ENCODE measurements at regions not wholly inside any gene's neighbourhood (a gene's known extent, or its start where the extent isn't known, plus 50 kb on each side); places are given as distances from the start of the nearest gene placed in this dataset.

GRCh38 chr6:113340371-113340770, 516.8 kb upstream of the MARCKS start:
- no peak for DNase-seq (ENCODE audit: low read depth)

GRCh38 chr6:113343940-113344339, 513.2 kb upstream of the MARCKS start:
- no peak for DNase-seq (ENCODE audit: low read depth)

- DNase-seq (ENCODE audit: low read depth): no peak
These were observed 512.2 kb upstream of the MARCKS start for GRCh38 chr6:113344969-113345368.

- peak; percentile 28 for DNase-seq (ENCODE audit: low read depth)
These were observed 509.7 kb upstream of the MARCKS start for GRCh38 chr6:113347436-113347835.

- DNase-seq (ENCODE audit: low read depth): no peak
These were observed 506.7 kb upstream of the MARCKS start for GRCh38 chr6:113350461-113350860.

GRCh38 chr6:113351173-113351834, 505.8 kb upstream of the MARCKS start:
- peak; percentile 26 for DNase-seq (ENCODE audit: low read depth)

- DNase-seq (ENCODE audit: low read depth): peak; percentile 84
These were observed 504.9 kb upstream of the MARCKS start for GRCh38 chr6:113352029-113352801.

GRCh38 chr6:113352831-113353230, 504.3 kb upstream of the MARCKS start:
- no peak for DNase-seq (ENCODE audit: low read depth)

- DNase-seq (ENCODE audit: low read depth): no peak
These were observed 503.8 kb upstream of the MARCKS start for GRCh38 chr6:113353392-113353791.

- no peak for DNase-seq (ENCODE audit: low read depth)
These were observed 502.8 kb upstream of the MARCKS start for GRCh38 chr6:113354204-113354895.

- peak; percentile 46 for DNase-seq (ENCODE audit: low read depth)
These were observed 501.0 kb upstream of the MARCKS start for GRCh38 chr6:113356139-113356538.

- no peak for DNase-seq (ENCODE audit: low read depth)
These were observed 500.1 kb upstream of the MARCKS start for GRCh38 chr6:113357041-113357440.

- DNase-seq (ENCODE audit: low read depth): no peak
These were observed 499.0 kb upstream of the MARCKS start for GRCh38 chr6:113358063-113358583.

GRCh38 chr6:113359155-113360140, 497.7 kb upstream of the MARCKS start:
- peak; percentile 93 for DNase-seq (ENCODE audit: low read depth)

GRCh38 chr6:113361014-113361645, 496.0 kb upstream of the MARCKS start:
- DNase-seq (ENCODE audit: low read depth): peak; percentile 94

GRCh38 chr6:113362301-113363047, 494.7 kb upstream of the MARCKS start:
- peak; percentile 62 for DNase-seq (ENCODE audit: low read depth)

GRCh38 chr6:113363048-113363798, 493.9 kb upstream of the MARCKS start:
- no peak for DNase-seq (ENCODE audit: low read depth)

GRCh38 chr6:113363866-113364265, 493.3 kb upstream of the MARCKS start:
- DNase-seq (ENCODE audit: low read depth): no peak

GRCh38 chr6:113364766-113365165, 492.4 kb upstream of the MARCKS start:
- DNase-seq (ENCODE audit: low read depth): no peak
